PC-3 (cell line): ENCODE measurements at regions not wholly inside any gene's neighbourhood (a gene's known extent, or its start where the extent isn't known, plus 50 kb on each side); places are given as distances from the start of the nearest gene placed in this dataset.

Source experiments
- ATAC-seq: fragments of 200-7000 bp; cut with Tn5 transposase; 2 replicates; pipeline ENCODE4 v1.9.1; 2020; ENCODE audit warnings: mild to moderate bottlenecking, moderate library complexity
- BruUV-seq: library from RNA; stranded (reverse); fragments of 400-500 nt; replicated peaks from 2 replicates; lab custom pipeline; 2021; lab: Mats Ljungman, UMichigan
- CTCF ChIA-PET: fragments of 300-600 bp; sonication (Branson Sonifier 250); formaldehyde crosslinking; loops from one replicate; lab custom pipeline; 2022; ENCODE audit warnings: antibody characterized with exemption; lab: Charles Lee
- POLR2A ChIA-PET: fragments of 300-600 bp; sonication (Branson Sonifier 250); formaldehyde crosslinking; loops from one replicate; lab custom pipeline; 2022; ENCODE audit warnings: antibody characterized with exemption; ENCODE audit not compliant: unreplicated experiment; lab: Charles Lee
- DNase-seq: peaks from one replicate; pipeline ENCODE4 v3.0.0-alpha.2; 2015
- H2AFZ ChIP-seq: fragments of 300-600 bp; sonication (generic); 2 replicates; pipeline ENCODE4 v1.6.0; 2016; ENCODE audit warnings: antibody characterized with exemption, low read length
- H3F3A ChIP-seq: fragments of 300-600 bp; sonication (generic); one replicate; pipeline ENCODE4 v1.6.0; 2017; ENCODE audit warnings: antibody characterized with exemption, low read length, control low read depth, mild to moderate bottlenecking; ENCODE audit not compliant: unreplicated experiment
- H3K27ac ChIP-seq: fragments of 300-600 bp; sonication (generic); 2 replicates; pipeline ENCODE4 v1.5.1; 2016; ENCODE audit warnings: mild to moderate bottlenecking, low read length
- H3K27me3 ChIP-seq: fragments of 300-600 bp; sonication (generic); 2 replicates; pipeline ENCODE4 v1.6.1; 2016; ENCODE audit warnings: low read length, mixed read lengths
- H3K36me3 ChIP-seq: fragments of 300-600 bp; sonication (generic); 2 replicates; pipeline ENCODE4 v1.6.1; 2016; ENCODE audit warnings: low read depth, mixed run types, low read length, mixed read lengths
- H3K4me1 ChIP-seq: fragments of 300-600 bp; sonication (generic); 2 replicates; pipeline ENCODE4 v1.5.1; 2016; ENCODE audit warnings: low read length; ENCODE audit not compliant: insufficient read depth
- H3K4me2 ChIP-seq: fragments of 300-600 bp; sonication (generic); 2 replicates; pipeline ENCODE4 v1.6.0; 2016; ENCODE audit warnings: low read length
- H3K4me3 ChIP-seq: fragments of 300-600 bp; sonication (generic); 2 replicates; pipeline ENCODE4 v1.5.1; 2016; ENCODE audit warnings: mild to moderate bottlenecking, low read length, mixed read lengths
- H3K79me2 ChIP-seq: fragments of 300-600 bp; sonication (generic); 2 replicates; pipeline ENCODE4 v1.6.1; 2017; ENCODE audit warnings: low read length, mixed read lengths
- H3K9ac ChIP-seq: fragments of 300-600 bp; sonication (generic); 2 replicates; pipeline ENCODE4 v1.6.0; 2016; ENCODE audit warnings: mild to moderate bottlenecking, low read length
- H3K9me2 ChIP-seq: fragments of 300-600 bp; sonication (generic); replicated peaks from 2 replicates; pipeline ENCODE4 v1.6.1; 2016; ENCODE audit warnings: mixed run types, low read length, mixed read lengths
- H3K9me3 ChIP-seq: fragments of 300-600 bp; sonication (generic); 2 replicates; pipeline ENCODE4 v1.6.1; 2016; ENCODE audit warnings: low read length, mixed read lengths
- H4K20me1 ChIP-seq: fragments of 300-600 bp; sonication (generic); 2 replicates; pipeline ENCODE4 v1.6.1; 2016; ENCODE audit warnings: low read length, mixed read lengths
- CTCF ChIP-seq: fragments of 300-600 bp; sonication (generic); conservative IDR thresholded peaks from 2 replicates; pipeline ENCODE4 v1.5.1; 2017; ENCODE audit warnings: antibody characterized with exemption, low read depth, mild to moderate bottlenecking, low read length
- EZH2 ChIP-seq: fragments of 300-600 bp; sonication (generic); IDR thresholded peaks from one replicate; pipeline ENCODE4 v1.6.1; 2017; ENCODE audit warnings: antibody characterized with exemption, mild to moderate bottlenecking, low read length; ENCODE audit not compliant: unreplicated experiment
- EZH2phosphoT487 ChIP-seq: fragments of 300-600 bp; sonication (generic); IDR thresholded peaks from 2 replicates; pipeline ENCODE4 v1.6.1; 2018; ENCODE audit warnings: mild to moderate bottlenecking, antibody characterized with exemption, low read length, borderline replicate concordance
- intact Hi-C: fragments of 100-400 bp; cut with micrococcal nuclease; formaldehyde crosslinking; loops from 2 replicates; pipeline ENCODE4 v1.9.0; 2023

- TF ChIP-seq EZH2 (no peak), CTCF (no peak), EZH2phosphoT487 (no peak)
- no peaks in the 10 kb centered on the region for H3K27me3 ChIP-seq
These were observed 1932.6 kb upstream of the TENM3 start for GRCh38 chr4:180310616-180311015.

GRCh38 chr4:180314972-180315371, 1928.2 kb upstream of the TENM3 start:
- no peak overlapping the region for H3K9ac ChIP-seq
- H3K36me3 ChIP-seq, result no peaks in the 10 kb centered on the region
- H2AFZ ChIP-seq, result no peak overlapping the region
- CTCF ChIA-PET, result no interaction called here
- H3K9me2 ChIP-seq, result no peaks in the 10 kb centered on the region
- H3K9me3 ChIP-seq, result no peaks in the 10 kb centered on the region
- H3K27ac ChIP-seq, result no peak overlapping the region
- no peak overlapping the region for H3K4me2 ChIP-seq
- no TSS peak for BruUV-seq
- no peak for DNase-seq
- intact Hi-C loops, result no loop called here
- POLR2A ChIA-PET, result no interaction called here
- no peaks in the 10 kb centered on the region for H3K27me3 ChIP-seq
- H3K4me3 ChIP-seq, result no peak overlapping the region
- TF ChIP-seq CTCF, result no peak
- TF ChIP-seq EZH2, result no peak
- no peak for TF ChIP-seq EZH2phosphoT487
- H3K79me2 ChIP-seq, result no peaks in the 10 kb centered on the region
- H3K4me1 ChIP-seq, result no peaks in the 10 kb centered on the region
- ATAC-seq, result no peak
- H3F3A ChIP-seq, result no peaks in the 10 kb centered on the region
- H4K20me1 ChIP-seq, result no peaks in the 10 kb centered on the region

More at GRCh38 chr4:180310616-180311015, 1932.6 kb upstream of the TENM3 start:
- DNase-seq, result no peak
- no peaks in the 10 kb centered on the region for H3K9me3 ChIP-seq
- H3F3A ChIP-seq, result no peaks in the 10 kb centered on the region
- H3K27ac ChIP-seq, result no peak overlapping the region
- ChIA-PET CTCF (no interaction called here), POLR2A (no interaction called here)
- H3K9me2 ChIP-seq, result no peaks in the 10 kb centered on the region
- no peak overlapping the region for H2AFZ ChIP-seq
- no peaks in the 10 kb centered on the region for H3K4me1 ChIP-seq
- H3K79me2 ChIP-seq, result no peaks in the 10 kb centered on the region
- no peak overlapping the region for H3K4me2 ChIP-seq
- intact Hi-C loops, result no loop called here
- H3K36me3 ChIP-seq, result no peaks in the 10 kb centered on the region
- H3K9ac ChIP-seq, result no peak overlapping the region
- no peak for ATAC-seq
- H4K20me1 ChIP-seq, result no peaks in the 10 kb centered on the region
- no peak overlapping the region for H3K4me3 ChIP-seq
- no TSS peak for BruUV-seq

- Histone ChIP-seq H3K9me2 (no peaks in the 10 kb centered on the region), H4K20me1 (no peaks in the 10 kb centered on the region), H3K4me2 (no peak overlapping the region), H3K27ac (no peak overlapping the region), H3K27me3 (no peaks in the 10 kb centered on the region), H3K36me3 (no peaks in the 10 kb centered on the region), H2AFZ (no peak overlapping the region), H3K9me3 (no peaks in the 10 kb centered on the region), H3K4me1 (peaks cover 16% of the 10 kb centered on the region), H3K79me2 (no peaks in the 10 kb centered on the region), H3F3A (no peaks in the 10 kb centered on the region), H3K4me3 (no peak overlapping the region), H3K9ac (no peak overlapping the region)
- ChIA-PET POLR2A (no interaction called here), CTCF (no interaction called here)
- intact Hi-C loops, result no loop called here
- no peak for TF ChIP-seq EZH2phosphoT487
- TF ChIP-seq CTCF, result no peak
- no peak for TF ChIP-seq EZH2
- DNase-seq (peak; percentile 53), ATAC-seq (no peak)
- no TSS peak for BruUV-seq
These were observed 1912.7 kb upstream of the TENM3 start for GRCh38 chr4:180330521-180330920.
